ENCODE measurements at regions not wholly inside any gene's neighbourhood (a gene's known extent, or its start where the extent isn't known, plus 50 kb on each side); places are given as distances from the start of the nearest gene placed in this dataset.

- Histone ChIP-seq H3K9me3 (ENCODE audit: control extremely low read depth in 1 of 3, control insufficient read depth in 2 of 3, insufficient read depth in 1 of 3, low read length in 2 of 3) (no peaks in the 10 kb centered on the region), H3K27ac (ENCODE audit: low read length in 2 of 2) (no peak overlapping the region), H4K20me1 (ENCODE audit: control insufficient read depth, insufficient read depth, low read length, poor library complexity, severe bottlenecking) (peaks cover 6% of the 10 kb centered on the region), H3K27me3 (replicated peaks in 1 of 4; ENCODE audit: control extremely low read depth in 1 of 4, control insufficient read depth in 3 of 4, insufficient read depth in 4 of 4, low read length in 3 of 4) (no peaks in the 10 kb centered on the region), H3K4me3 (ENCODE audit: control extremely low read depth in 1 of 5, extremely low read depth in 1 of 5, insufficient read depth in 1 of 5, low read depth in 2 of 5, low read length in 4 of 5) (no peak overlapping the region), H3K4me1 (ENCODE audit: control insufficient read depth in 2 of 2, insufficient read depth in 2 of 2, low read length in 2 of 2) (peaks cover 4 to 12% of the 10 kb centered on the region in 2 donors), H3K79me2 (ENCODE audit: control insufficient read depth, insufficient read depth, low read length) (peaks cover 11% of the 10 kb centered on the region), H2AFZ (ENCODE audit: insufficient read depth, low read depth, low read length, poor library complexity, severe bottlenecking) (no peak overlapping the region), H3K9ac (ENCODE audit: low read length) (no peak overlapping the region), H3K4me2 (replicated peaks; ENCODE audit: low read depth, low read length, poor library complexity, severe bottlenecking) (no peak overlapping the region), H3K36me3 (replicated peaks in 1 of 2; ENCODE audit: control extremely low read depth in 1 of 2, control insufficient read depth in 1 of 2, extremely low read depth in 1 of 2, insufficient read depth in 2 of 2, low read length in 1 of 2) (peaks cover 2 to 23% of the 10 kb centered on the region in 2 experiments)
- ATAC-seq (ENCODE audit: low read depth), result no peak
- Mint-ChIP-seq H3K27me3 (no peaks in the 10 kb centered on the region), H3K4me3 (no peak overlapping the region), H3K9me3 (ENCODE audit: insufficient read depth) (no peaks in the 10 kb centered on the region), H3K4me1 (peaks cover 26% of the 10 kb centered on the region), H3K27ac (no peak overlapping the region)
- ChIA-PET CTCF (no interaction called here), POLR2A (no interaction called here)
- no peak for DNase-seq
- intact Hi-C loops (cut with micrococcal nuclease), result no loop called here
- WGBS (ENCODE audit: insufficient coverage), result 97% methylated on average over 2 of the region's 2 CpGs
- TF ChIP-seq, protein P1, sequence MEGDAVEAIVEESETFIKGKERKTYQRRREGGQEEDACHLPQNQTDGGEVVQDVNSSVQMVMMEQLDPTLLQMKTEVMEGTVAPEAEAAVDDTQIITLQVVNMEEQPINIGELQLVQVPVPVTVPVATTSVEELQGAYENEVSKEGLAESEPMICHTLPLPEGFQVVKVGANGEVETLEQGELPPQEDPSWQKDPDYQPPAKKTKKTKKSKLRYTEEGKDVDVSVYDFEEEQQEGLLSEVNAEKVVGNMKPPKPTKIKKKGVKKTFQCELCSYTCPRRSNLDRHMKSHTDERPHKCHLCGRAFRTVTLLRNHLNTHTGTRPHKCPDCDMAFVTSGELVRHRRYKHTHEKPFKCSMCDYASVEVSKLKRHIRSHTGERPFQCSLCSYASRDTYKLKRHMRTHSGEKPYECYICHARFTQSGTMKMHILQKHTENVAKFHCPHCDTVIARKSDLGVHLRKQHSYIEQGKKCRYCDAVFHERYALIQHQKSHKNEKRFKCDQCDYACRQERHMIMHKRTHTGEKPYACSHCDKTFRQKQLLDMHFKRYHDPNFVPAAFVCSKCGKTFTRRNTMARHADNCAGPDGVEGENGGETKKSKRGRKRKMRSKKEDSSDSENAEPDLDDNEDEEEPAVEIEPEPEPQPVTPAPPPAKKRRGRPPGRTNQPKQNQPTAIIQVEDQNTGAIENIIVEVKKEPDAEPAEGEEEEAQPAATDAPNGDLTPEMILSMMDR (IDR thresholded peaks at IDR 0.05), result no peak
- no peak for TF ChIP-seq EZH2 (IDR thresholded peaks at IDR 0.05; ENCODE audit: borderline replicate concordance, insufficient read depth, low read depth, low read length, poor library complexity, severe bottlenecking)
Measured at GRCh38 chr2:16584084-16584483, 81.5 kb downstream of the CYRIA start.

DNA sequence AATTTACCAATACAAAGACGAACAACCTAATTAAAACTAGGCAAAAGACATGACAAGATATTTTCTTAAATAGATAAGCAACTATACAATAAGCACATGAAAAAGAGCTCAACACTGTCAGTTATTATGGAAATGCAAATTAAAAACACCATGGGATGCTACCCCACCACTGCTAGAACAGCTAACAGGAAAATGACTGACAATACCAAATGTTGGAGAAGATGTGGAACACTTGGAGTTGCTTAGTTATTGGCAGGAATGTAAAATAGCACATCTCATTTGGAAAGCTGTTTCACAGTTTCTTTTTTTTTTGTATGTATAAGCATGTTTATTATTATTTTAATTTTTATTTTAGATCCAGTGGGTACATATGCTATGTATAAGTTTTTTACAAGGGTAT is 84.4 kb downstream of the CYRIA start:
- Histone ChIP-seq H3K79me2 (ENCODE audit: control insufficient read depth, insufficient read depth, low read length) (peaks cover 17% of the 10 kb centered on the region), H3K27me3 (replicated peaks in 1 of 4; ENCODE audit: control extremely low read depth in 1 of 4, control insufficient read depth in 3 of 4, insufficient read depth in 4 of 4, low read length in 3 of 4) (no peaks in the 10 kb centered on the region), H3K9me3 (ENCODE audit: control extremely low read depth in 1 of 3, control insufficient read depth in 2 of 3, insufficient read depth in 1 of 3, low read length in 2 of 3) (peaks cover 0 to 2% (median 0%) of the 10 kb centered on the region in 3 donors), H3K9ac (ENCODE audit: low read length) (no peak overlapping the region), H3K27ac (ENCODE audit: low read length in 2 of 2) (no peak overlapping the region), H3K4me3 (ENCODE audit: control extremely low read depth in 1 of 5, extremely low read depth in 1 of 5, insufficient read depth in 1 of 5, low read depth in 2 of 5, low read length in 4 of 5) (no peak overlapping the region), H3K36me3 (replicated peaks in 1 of 2; ENCODE audit: control extremely low read depth in 1 of 2, control insufficient read depth in 1 of 2, extremely low read depth in 1 of 2, insufficient read depth in 2 of 2, low read length in 1 of 2) (peaks cover 2 to 20% of the 10 kb centered on the region in 2 experiments), H3K4me1 (ENCODE audit: control insufficient read depth in 2 of 2, insufficient read depth in 2 of 2, low read length in 2 of 2) (peaks cover 4 to 12% of the 10 kb centered on the region in 2 donors), H3K4me2 (replicated peaks; ENCODE audit: low read depth, low read length, poor library complexity, severe bottlenecking) (no peak overlapping the region), H4K20me1 (ENCODE audit: control insufficient read depth, insufficient read depth, low read length, poor library complexity, severe bottlenecking) (peaks cover 13% of the 10 kb centered on the region), H2AFZ (ENCODE audit: insufficient read depth, low read depth, low read length, poor library complexity, severe bottlenecking) (no peak overlapping the region)
- ChIA-PET POLR2A (no interaction called here), CTCF (interaction anchor here (1.7 to 2.4 kb wide), 2 partner anchors 28 to 175 kb away, joined by 5 to 9 read pairs; no protein-coding TSS in a partner anchor)
- H3K9me3 Mint-ChIP-seq (ENCODE audit: insufficient read depth), result no peaks in the 10 kb centered on the region
- no peak overlapping the region for H3K27ac Mint-ChIP-seq
- no peak for TF ChIP-seq EZH2 (IDR thresholded peaks at IDR 0.05; ENCODE audit: borderline replicate concordance, insufficient read depth, low read depth, low read length, poor library complexity, severe bottlenecking)
- TF ChIP-seq, protein P1 (IDR thresholded peaks at IDR 0.05), result no peak
- H3K4me1 Mint-ChIP-seq, result peaks cover 24% of the 10 kb centered on the region
- intact Hi-C loops (cut with micrococcal nuclease), result no loop called here
- ATAC-seq (ENCODE audit: low read depth) (no peak), DNase-seq (no peak)
- no peaks in the 10 kb centered on the region for H3K27me3 Mint-ChIP-seq
- WGBS (ENCODE audit: insufficient coverage), result no CpG with 5 or more reads among the region's 1 CpG
- H3K4me3 Mint-ChIP-seq, result no peak overlapping the region

Data from B cell (primary cell).